GM19397 (cell line): ENCODE measurements at regions not wholly inside any gene's neighbourhood (a gene's known extent, or its start where the extent isn't known, plus 50 kb on each side); places are given as distances from the start of the nearest gene placed in this dataset.
"Not testable (repeated sequence)": the region's sequence is repeated elsewhere in the genome, so short reads cannot be mapped to it uniquely, and the experiment has no call there.

ENCODE experiments used
- ATAC-seq: cut with Tn5 transposase; IDR thresholded peaks from one replicate; pipeline ENCODE4 v1.9.1; 2021; ENCODE audit warnings: mild to moderate bottlenecking, moderate library complexity; ENCODE audit not compliant: unreplicated experiment

DNA sequence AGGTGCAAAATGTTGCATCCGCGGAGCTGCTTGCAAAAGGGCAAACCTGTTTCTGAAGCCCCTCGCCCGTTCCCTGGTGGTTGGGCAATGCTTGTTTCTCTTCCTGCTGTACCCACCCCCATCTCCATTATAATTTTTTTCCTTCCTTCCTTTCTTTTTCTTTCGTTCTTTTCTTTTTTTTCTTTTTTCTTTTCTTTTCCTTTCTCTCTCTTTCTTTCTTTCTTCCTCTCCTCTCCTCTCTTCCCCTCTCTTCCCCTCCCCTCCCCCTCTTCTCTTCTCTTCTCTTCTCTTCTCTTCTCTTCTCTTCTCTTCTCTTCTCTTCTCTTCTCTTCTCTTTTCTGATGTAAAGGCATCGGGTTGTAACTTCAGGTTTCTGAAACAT, 278.2 kb downstream of the GATA3 start:
- no peak for ATAC-seq

DNA sequence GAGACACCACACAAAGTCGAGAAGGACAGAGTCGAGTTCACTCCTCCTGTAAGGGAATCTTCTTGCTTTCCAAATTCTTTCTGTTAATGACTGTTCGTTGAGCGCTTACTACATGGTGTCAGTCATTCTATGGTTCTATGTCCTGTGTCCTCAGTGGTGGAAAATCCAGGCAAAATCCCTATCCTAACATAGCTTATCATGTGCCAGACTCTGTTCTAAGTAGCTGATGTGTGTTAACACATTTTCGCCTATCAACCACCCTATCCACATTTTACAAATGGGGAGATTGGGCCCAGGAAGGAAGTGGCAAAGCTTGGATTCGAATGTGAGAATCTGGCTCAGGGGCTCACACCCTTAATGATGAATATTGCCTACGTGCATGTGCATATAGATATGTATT, 280.1 kb downstream of the GATA3 start:
- ATAC-seq = no peak

DNA sequence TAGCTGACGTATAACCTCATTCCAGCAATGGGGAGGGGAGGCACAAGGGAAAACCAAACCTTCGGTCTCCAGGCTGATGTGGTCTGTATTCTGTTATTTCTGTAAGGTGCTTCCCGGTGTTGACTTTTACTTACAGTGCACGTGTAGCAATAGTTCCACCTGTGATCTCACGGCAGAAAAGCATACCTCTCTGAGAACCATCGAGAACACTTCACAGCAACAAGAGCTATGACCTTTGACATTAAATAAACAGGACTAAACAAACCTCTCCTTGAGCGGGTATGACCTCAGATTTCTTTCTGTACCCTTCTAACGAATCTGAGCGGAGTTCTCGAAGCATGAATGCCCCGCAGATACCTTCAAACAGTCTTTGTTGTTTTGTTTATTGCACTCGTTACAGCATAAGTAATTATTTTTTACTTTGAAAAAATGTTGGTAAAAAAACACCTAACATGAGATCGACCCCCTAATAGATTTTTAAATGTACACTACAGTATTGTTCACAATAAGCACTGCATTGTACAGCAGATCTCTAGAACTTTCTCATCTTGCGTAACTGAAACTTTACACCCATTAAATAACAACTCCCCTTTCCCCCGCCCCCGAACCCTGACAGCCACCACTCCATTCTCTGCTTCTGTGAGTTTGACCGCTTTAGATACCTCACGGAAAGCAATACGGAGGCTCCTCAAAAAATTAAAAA, 282.3 kb downstream of the GATA3 start:
- ATAC-seq = no peak

DNA sequence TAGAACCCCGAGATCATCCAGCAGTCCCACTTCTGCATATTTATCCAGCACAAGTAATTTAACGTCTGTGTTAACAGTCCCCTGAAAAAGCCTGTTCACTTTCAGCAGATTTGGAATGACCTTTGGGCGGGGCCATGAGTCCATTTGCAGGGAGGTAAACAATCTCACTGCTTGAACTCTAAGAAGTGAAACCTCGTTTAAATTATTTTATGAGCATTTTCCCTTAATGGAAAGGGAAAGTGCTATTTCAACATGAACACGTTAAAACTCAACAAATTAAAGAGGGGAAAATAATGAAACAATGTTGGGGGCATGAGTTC, 282.8 kb downstream of the GATA3 start:
- no peak for ATAC-seq

DNA sequence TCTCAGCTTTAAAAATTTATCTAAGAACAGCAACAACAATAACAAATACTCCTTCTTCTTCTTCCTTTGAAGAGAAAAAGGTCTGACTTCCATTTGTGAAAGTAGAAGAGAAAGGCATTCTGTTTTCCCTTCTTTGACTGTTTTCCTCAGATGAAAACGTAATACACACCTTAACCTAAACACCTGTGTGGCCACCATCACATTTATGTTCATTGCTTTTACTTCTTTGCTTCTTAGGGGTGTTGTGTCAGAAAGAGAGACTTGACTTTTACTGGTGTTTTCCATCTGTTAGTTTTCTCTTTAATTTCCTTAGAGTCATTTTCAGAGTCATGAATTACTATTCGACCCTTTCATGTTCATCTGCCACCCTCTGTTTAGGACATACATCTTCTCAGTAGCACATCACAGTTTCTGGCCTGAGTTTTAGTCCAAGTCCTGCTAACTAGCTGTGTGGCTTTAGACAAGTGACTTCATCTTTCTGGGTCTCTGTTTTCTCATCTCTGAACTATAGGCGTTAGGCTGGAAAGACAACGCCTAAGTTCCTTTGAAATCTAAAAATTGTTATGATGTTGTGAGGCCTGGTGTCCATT, 283.8 kb downstream of the GATA3 start:
- ATAC-seq = no peak

DNA sequence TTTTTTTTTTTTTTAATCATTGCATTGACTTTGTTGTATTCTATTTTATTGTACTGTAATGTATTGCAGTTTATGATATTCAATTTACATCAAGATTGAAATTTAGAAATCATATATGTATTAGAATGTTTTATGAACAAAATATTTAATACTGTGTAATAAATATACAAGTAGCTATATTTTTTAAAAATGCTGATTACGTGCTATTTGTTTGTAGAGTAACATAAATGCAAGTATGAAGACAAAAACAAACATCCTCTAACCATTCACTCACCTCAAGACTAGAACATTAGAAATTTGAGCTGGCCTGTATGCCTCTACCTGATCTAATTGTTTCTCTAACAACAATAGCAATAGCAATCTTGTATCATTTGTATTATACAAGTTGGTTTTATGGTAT, 290.3 kb downstream of the GATA3 start:
- no peak for ATAC-seq

DNA sequence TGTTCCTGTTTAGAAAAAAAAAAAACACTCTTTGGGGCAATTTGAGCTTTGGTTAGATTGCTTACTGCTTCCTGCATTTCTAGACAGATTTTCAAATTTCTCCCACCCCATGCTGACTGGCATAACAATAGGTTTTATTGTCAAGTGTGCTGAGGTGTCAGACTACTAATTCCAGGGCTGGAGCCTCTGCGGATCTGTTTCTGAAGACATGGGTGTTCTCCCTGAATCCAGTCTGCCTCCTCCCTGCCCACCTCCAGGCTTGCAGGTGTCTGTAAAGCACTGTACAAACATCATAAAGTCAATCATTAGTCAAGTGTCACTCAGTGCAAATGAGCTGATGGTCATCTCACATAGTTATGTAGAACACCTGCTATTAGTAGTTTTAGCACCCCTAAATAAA, 292.4 kb downstream of the GATA3 start:
- no peak for ATAC-seq

DNA sequence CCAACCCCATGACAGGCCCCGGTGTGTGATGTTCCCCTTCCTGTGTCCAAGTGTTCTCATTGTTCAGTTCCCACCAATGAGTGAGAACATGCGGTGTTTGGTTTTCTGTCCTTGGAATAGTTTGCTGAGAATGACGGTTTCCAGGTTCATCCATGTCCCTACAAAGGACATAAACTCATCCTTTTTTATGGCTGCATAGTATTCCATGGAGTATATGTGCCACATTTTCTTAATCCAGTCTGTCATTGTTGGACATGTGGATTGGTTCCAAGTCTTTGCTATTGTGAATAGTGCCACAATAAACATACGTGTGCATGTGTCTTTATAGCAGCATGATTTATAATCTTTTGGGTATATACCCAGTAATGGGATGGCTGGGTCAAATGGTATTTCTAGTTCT, 293.1 kb downstream of the GATA3 start:
- ATAC-seq = not testable (repeated sequence)

DNA sequence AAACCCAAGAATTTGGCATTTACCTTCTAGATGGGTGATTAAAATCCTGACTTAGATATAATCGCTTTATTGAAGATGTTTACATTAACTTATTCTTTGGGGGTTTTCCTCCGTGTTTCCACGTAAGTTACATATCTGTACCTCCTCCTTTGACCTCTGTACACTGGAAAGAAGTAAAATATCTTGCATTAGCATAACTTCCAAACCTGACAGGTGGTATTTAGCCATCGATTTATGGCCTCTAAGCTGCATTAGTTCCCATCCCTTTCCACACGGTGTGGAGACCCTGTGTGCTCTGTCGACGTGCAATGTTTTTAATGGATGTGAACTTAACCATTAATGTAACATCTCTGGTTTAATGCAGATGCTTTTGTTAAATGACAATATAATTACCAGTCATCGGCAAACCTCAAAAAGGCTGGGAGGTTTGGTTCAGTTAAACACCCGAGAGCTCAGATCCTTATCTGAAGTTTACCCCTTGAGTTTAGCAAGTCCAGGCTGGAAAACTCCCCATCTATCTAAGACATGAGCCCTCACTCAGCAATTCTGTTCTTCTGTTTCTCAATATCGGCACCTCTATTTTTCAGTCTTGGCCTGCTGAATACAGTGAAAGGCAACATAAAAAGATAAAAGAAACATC, 295.2 kb downstream of the GATA3 start:
- ATAC-seq = no peak

DNA sequence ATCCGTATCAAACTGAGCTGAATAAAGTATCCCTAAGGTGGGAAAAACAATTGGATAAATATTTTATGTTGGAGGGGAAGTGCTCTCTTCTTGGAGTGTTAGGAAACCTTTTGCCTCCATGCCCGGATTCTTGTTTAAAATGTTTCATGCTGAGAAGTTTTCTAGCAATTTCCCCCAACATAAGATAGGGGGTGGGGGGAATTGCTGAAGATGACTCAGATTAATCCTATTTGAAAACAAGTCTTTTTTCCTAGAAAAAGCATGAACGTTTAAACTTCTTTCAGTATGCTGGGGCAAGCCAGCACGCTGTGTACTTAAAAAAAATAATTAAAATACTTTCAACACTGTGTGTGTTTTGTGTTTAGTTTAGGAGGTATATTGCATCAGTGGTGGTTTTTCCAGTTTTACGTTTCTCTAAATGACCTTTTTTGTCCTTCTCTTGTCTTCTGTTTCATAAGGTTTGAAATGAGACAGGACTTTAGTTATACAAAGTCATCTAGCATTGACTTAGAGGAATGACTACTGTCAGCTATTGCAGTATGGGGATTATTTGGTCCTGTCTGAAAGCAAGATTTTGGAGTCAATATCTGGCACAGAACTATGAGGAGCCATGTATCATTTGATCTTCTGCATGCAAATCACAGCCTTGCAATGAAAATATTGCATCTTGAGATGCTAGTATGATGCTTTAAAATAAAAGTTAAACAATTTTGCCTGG, 295.9 kb downstream of the GATA3 start:
- ATAC-seq = no peak

DNA sequence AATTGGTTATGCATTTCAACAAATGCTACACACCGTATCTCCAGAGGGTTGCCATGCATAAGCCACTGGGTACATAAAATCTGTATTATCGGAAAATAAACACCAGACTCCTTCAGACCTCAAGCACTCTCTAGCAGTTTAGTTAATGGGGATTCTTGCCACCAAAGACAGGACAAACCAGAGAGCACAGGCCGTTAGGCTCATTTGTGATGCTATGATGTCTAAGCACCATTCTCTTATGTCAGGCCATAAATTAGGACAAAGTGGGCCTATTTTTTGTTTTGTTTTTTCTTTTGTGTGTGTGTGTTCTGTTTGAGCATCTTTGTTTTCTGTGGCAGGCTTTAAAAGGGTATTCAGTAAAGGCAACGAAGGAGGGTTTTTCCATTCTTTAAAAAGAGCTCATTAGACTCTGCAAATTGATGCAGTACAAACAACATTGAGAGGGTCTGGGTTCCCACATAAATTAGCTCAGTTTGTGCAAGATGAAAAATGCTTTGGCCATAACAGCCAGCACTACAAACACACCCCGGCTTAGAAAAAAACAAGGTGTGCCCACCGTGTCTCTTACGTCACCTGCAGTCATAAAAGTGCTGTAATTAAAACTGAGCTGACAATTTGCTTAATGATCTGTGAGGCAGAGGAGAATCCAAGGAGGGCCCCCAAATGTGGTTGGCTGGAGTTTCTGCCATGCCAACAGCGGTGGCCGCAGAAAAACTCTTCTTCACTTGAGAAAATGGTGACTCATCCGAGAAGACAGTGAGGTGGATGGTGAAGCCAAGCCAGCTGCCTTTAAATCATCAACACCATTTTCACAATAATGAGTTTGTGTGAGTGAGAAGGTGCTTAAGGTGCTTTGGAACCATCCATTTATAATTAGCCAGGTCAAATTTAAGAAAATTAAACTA, 297.9 kb downstream of the GATA3 start:
- ATAC-seq = no peak

DNA sequence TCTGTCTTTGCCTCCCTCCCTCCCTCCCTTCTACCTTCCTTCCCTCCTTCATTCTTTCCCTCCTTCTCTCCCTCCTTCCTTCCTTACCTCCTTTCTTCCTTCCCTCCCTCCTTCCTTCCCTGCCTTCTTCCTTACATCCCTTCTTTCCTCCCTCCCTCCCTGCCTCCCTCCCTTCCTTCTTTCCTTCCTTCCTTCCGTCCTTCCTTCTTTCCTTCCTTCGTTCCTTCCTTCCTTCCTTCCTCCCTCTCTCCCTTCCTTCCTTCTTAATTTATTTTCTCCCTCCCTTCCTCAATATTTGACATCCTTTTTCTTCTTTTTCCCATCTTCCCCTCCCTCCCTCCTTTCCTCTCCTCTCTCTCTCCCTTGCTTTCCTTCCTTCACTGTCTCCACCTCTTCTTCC, 301.8 kb downstream of the GATA3 start:
- ATAC-seq = no peak

DNA sequence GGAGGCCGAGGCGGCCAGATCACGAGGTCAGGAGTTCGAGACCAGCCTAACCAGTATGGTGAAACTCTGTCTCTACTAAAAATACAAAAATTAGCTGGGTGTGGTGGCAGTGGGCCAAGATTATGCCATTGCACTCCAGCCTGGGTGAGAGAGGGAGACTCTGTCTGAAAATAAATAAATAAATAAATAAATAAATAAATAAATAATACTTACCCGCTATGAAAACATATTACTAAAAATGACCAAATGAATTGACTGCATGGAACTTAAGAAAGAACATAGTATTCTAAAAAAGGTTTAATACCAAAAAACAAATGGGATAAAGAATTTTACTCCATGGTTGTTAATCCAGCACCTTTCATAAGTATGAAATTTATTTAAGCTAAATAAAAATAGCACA, 305.0 kb downstream of the GATA3 start:
- ATAC-seq = no peak

DNA sequence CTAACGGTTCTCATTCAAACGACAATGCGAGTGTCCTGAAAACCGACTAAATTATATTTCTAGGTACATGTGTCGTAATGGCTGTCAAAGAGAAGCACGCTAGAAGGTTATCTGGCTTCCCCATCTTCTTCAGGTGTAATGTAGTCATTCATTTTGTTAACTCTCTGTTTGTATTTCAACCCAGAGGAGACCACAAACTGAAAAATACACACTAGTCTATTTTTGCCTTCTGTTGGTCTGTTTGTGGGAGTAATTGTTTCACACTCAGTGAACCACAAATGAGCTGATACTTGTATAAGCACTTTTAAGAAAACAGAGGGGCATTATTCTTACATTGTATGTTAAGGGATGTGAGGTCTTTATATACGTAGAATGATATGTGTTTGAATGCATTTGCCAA, 305.9 kb downstream of the GATA3 start:
- ATAC-seq = no peak

DNA sequence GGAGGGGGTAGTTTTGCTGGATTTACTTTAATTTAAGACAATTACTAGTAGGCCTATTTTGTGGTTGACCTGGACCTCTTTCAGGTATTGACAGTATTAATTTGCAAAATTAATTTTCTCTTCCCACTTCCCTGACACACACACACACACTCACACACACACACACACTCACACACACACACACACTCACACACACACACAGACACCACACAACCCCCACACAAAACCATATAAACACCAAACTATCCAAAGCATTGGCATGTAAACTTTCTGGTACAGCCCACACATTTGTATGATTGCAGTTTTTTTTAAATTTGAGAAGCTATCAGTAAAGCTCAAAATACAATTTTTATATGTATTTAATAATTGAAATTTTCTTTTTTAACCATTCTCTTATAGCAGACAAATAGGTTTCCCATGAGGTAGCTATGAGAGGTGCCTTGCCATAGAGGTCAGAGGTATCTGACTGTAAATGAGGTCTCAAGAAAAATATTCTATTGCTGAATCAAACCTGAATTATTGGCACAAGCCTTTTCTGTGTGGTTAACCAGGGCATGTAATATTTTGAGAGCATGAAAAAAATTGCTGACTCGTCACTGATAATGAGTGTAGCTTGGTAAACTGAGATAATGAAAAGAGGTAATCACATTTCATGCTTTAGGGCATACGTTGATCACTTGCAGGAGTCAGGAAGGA, 306.5 kb downstream of the GATA3 start:
- ATAC-seq = no peak

DNA sequence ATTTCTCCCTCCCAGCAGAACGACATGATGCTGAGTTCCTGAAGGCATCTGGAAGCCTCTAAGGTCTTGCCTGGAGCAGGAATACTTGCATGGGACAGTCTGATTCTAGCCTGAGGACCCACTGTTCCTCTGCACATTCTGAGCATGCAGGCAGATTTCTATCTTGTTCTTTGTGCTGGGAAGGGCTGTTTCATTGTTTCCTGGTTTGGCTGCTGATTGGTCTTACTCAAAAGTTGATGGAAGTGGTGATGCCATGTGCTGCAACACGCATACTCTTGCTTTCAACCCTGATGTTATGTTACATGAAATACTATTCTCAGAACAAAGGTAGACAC, 307.0 kb downstream of the GATA3 start:
- no peak for ATAC-seq

DNA sequence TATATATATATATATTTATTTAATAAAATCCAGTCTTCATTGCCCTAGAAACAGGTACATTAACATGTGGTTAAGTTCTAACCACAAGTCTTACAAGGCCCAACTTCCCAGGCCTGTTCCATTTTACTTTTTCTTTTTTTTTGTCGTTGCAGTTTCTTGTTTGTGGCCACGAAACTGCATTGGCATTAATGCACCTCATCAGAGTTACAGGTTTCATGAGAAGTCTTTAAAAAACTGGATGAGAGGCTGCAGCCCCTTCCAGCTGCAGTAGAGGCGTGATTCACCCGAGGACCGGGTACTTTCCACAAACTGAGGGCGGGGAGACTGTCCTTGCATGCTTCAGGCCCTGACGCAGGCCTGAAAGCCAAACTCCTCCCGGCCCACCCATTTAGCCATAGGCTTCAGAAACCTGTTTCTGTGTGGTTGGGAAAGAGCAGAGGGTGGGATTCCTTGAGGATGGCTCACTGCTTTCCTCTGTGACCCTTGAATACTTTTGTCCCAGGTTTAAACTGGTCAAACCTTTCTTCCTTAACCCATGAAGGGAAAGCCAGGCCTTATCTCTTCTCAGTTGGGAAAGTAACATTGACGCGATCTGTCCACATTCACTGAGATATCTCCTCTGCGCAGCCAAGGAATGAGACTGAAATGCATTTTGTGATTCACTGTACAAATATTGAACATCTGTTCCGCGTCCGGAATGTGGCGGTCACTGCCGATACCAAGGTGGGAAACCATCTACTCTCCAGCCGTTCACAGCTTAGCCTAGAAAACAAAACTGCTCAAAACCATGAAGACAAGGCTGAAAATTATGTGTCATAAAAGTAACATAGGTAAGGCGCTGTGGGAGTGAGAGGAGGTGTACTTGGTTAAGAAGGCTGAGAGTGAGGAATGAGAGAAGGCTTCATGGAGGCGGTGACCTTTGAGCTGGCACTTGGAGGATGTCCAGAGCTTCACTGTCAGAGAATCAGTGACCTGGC, 311.7 kb downstream of the GATA3 start:
- ATAC-seq = no peak

DNA sequence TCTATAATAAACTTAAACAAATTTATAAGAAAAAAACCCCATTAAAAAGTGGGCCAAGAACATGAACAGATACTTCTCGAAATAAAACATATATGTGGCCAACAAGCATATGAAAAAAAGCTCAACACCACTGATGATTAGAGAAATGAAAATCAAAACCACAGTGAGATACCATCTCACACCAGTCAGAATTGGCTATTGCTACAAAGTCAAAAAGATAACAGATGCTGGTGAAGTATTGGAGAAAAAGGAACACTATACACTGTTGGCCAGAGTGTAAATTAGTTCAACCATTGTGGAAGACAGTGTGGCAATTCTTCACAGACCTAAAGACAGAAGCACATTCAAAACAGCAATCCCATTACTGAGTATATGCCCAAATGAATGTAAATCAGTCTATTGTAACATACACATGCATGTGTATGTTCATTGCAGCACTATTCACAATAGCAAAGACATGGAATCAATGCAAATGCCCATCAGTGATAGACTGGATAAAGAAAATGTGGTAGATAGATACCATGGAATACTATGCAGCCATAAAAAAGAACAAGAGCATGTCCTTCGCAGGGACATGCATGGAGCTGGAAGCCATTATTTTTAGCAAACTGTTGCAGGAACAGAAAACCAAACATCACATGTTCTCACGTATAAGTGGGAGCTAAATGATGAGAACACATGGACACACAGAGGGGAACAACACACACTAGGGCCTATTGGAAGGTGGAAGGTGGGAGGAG, 313.4 kb downstream of the GATA3 start:
- not testable (repeated sequence) for ATAC-seq

DNA sequence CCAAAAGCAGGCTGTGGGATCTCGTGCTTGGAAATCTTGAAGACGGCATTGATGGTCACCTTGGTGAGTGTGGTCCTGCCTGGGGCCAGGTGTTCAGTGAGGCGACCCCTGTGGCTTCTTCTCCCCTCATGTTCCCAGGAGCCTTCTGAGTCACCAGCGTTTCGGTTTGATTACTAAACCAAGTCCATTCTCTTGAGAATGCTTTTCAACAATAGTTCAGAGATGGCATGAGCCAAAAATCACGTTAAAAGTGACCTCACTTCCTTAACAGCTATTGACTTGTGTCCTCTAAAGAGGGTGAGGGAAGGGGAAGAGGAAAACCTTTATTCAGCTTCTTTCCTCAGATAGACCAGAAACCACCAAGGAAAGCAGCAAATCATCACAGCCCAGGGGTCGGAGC, 315.2 kb downstream of the GATA3 start:
- ATAC-seq = no peak
